Activated CD8-positive, alpha-beta T cell treated with anti-CD3 and anti-CD28 coated beads for 36 hours (primary cell): ENCODE measurements at regions not wholly inside any gene's neighbourhood (a gene's known extent, or its start where the extent isn't known, plus 50 kb on each side); places are given as distances from the start of the nearest gene placed in this dataset.

Source experiments
- ATAC-seq: fragments of 200-7000 bp; cut with Tn5 transposase; one replicate; pipeline ENCODE4 v1.10.0; 2021; ENCODE audit warnings: mild to moderate bottlenecking, moderate library complexity
- CTCF ChIA-PET: fragments of 350-600 bp; sonication (Branson Sonifier 250); formaldehyde crosslinking; loops from one replicate; lab custom pipeline; 2021; ENCODE audit warnings: antibody characterized with exemption; lab: Charles Lee
- POLR2A ChIA-PET: fragments of 350-600 bp; sonication (Branson Sonifier 250); formaldehyde crosslinking; loops from one replicate; lab custom pipeline; 2021; ENCODE audit warnings: antibody characterized with exemption; lab: Charles Lee
- DNase-seq: peaks from one replicate; pipeline ENCODE4 v3.0.0-alpha.2; 2020
- H3K27ac Mint-ChIP-seq: one replicate; pipeline ENCODE4 v1.8.0; 2021; ENCODE audit warnings: mild to moderate bottlenecking, mixed read lengths
- H3K27me3 Mint-ChIP-seq: one replicate; pipeline ENCODE4 v1.8.0; 2021; ENCODE audit warnings: mixed read lengths
- H3K36me3 Mint-ChIP-seq: one replicate; pipeline ENCODE4 v1.8.0; 2021; ENCODE audit warnings: low read depth, mixed read lengths
- H3K4me1 Mint-ChIP-seq: one replicate; pipeline ENCODE4 v1.8.0; 2021; ENCODE audit warnings: low read depth, mixed read lengths
- H3K4me3 Mint-ChIP-seq: one replicate; pipeline ENCODE4 v1.8.0; 2021; ENCODE audit warnings: mild to moderate bottlenecking, moderate library complexity, mixed read lengths
- H3K9me3 Mint-ChIP-seq: one replicate; pipeline ENCODE4 v1.8.0; 2021; ENCODE audit warnings: mixed read lengths
- intact Hi-C: fragments of 100-400 bp; cut with micrococcal nuclease; formaldehyde crosslinking; loops from one replicate; pipeline ENCODE4 v1.10.0; 2022
- TF ChIP-seq, protein P1 (sequence below): fragments of 200-600 bp; IDR thresholded peaks from one replicate; pipeline ENCODE4 v1.8.0; 2022; ENCODE audit warnings: antibody characterized with exemption, mild to moderate bottlenecking

DNA sequence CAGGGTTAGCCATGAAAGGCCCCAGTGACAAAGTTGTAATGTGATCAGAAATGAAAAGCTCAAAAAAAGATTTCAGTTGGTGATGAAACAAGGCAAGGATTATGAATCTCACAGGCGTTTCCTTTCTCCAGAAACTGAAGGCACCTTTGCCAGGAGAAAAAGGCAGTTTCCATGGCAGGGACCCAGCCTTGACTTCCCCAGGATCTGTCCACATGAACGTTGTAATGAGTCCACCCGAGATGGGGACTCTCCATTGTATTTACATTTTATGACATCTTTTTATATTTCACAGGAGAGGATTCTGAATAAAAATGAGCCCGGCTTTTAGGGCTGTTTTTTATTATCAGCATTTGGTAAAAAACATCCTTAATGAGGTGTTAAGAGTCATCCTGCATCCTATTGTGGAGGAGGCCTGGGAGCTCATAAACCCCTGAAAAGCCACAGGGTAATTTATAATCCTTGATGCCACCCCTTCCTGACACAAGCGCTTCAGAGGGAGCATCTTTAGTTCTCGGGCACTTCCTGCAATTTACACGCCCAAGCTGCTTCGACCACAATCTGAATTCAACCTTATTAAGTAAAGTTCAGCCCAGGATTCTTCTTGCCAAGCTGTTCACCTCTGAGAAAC, 74.1 kb upstream of the SALL4 start:
- ATAC-seq (no peak), DNase-seq (no peak)
- intact Hi-C loops = no loop called here
- TF ChIP-seq, protein P1, sequence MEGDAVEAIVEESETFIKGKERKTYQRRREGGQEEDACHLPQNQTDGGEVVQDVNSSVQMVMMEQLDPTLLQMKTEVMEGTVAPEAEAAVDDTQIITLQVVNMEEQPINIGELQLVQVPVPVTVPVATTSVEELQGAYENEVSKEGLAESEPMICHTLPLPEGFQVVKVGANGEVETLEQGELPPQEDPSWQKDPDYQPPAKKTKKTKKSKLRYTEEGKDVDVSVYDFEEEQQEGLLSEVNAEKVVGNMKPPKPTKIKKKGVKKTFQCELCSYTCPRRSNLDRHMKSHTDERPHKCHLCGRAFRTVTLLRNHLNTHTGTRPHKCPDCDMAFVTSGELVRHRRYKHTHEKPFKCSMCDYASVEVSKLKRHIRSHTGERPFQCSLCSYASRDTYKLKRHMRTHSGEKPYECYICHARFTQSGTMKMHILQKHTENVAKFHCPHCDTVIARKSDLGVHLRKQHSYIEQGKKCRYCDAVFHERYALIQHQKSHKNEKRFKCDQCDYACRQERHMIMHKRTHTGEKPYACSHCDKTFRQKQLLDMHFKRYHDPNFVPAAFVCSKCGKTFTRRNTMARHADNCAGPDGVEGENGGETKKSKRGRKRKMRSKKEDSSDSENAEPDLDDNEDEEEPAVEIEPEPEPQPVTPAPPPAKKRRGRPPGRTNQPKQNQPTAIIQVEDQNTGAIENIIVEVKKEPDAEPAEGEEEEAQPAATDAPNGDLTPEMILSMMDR = no peak
- H3K36me3 Mint-ChIP-seq = no peaks in the 10 kb centered on the region
- no peaks in the 10 kb centered on the region for H3K4me1 Mint-ChIP-seq
- no peaks in the 10 kb centered on the region for H3K9me3 Mint-ChIP-seq
- H3K27me3 Mint-ChIP-seq = peaks cover 2% of the 10 kb centered on the region
- H3K4me3 Mint-ChIP-seq = no peak overlapping the region
- CTCF ChIA-PET = no interaction called here
- H3K27ac Mint-ChIP-seq = no peak overlapping the region
- POLR2A ChIA-PET = interaction anchor here (0.8 kb wide), 1 partner anchor 77 kb away, joined by 3 read pairs; no protein-coding TSS in a partner anchor

DNA sequence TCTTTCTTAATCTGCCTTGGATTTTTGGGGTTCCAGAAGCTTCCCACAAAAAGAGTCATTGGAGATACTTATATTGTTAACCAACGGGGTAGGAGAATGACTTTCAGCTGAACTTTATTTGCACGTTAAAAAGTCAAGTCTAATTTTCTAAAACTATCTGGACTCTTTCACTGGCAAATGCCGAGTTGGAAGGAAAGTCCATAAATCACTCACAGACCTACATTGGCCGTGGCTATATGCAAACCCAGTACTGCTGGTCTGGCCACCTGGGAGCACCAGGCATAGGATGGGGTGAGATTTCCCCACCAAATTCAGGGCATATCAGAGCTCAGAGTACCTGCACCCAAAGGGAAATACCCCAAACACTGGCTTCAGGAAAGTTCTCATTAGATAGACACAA, 71.3 kb upstream of the SALL4 start:
- no peaks in the 10 kb centered on the region for H3K4me1 Mint-ChIP-seq
- ChIA-PET POLR2A (no interaction called here), CTCF (no interaction called here)
- no peak overlapping the region for H3K27ac Mint-ChIP-seq
- TF ChIP-seq, protein P1 = no peak
- no peak overlapping the region for H3K4me3 Mint-ChIP-seq
- H3K27me3 Mint-ChIP-seq = peaks cover 2% of the 10 kb centered on the region
- ATAC-seq (no peak), DNase-seq (no peak)
- no peaks in the 10 kb centered on the region for H3K9me3 Mint-ChIP-seq
- intact Hi-C loops = no loop called here
- no peaks in the 10 kb centered on the region for H3K36me3 Mint-ChIP-seq

DNA sequence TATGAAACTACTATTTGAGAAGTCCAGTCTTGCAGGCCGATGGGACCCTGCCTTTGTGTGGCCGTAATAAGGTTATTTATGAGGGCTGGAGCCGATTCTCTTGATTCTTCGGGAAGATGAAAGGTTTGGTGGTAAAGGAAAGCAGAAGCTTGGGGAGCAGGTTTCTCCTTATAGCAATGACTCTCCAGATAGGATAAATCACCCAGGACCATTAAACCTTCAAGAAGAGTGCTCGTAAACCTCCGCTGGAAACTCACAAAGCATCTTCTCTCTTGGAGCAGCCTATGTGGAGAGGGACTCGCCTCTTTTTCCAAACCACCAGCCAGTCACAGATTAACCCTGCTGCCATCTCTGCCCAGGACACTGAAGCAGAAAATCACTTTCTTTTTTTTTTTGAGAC, 69.6 kb upstream of the SALL4 start:
- TF ChIP-seq, protein P1 = no peak
- Mint-ChIP-seq H3K4me3 (no peak overlapping the region), H3K27ac (no peak overlapping the region), H3K9me3 (no peaks in the 10 kb centered on the region), H3K27me3 (peaks cover 2% of the 10 kb centered on the region), H3K36me3 (no peaks in the 10 kb centered on the region), H3K4me1 (no peaks in the 10 kb centered on the region)
- intact Hi-C loops = no loop called here
- POLR2A ChIA-PET = no interaction called here
- CTCF ChIA-PET = no interaction called here
- no peak for ATAC-seq
- no peak for DNase-seq

DNA sequence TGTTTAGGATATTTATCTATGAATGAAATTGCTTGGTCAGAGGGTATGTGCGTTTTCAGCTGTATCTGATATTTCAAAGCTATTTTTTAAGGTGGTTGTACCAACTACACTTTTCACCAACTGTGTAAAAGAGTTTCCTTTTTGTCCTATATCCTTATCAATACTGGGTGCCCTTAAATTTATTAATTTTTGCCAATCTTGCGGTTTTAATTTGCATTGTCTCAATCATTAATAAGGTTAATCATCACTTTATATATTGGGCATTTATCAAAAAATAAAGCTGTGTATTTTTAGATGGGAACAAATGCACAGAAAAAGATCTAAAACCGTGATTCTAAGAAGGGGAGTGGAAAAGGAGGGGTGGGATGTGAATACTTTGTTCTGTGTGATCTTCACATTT, 66.7 kb upstream of the SALL4 start:
- H3K27me3 Mint-ChIP-seq = peaks cover 5% of the 10 kb centered on the region
- H3K27ac Mint-ChIP-seq = no peak overlapping the region

DNA sequence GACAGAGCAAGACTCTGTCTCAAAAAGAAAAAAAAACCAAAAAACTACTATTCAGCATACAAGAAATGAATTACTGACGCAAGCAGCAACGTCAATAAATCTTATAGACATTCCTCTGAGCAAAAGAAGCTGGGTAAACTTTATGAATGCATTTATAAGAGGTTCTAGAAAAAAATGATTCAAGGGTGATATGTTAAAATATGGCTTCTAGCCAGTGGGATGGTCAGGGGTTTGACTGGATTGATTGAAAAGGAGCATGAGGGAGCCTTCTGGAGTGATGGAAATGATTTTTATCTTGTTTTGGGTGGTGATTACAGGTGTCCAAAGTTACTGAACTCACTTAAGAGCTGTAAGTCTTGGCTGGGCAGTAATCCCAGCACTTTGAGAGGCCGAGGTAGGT, 64.9 kb upstream of the SALL4 start:
- ATAC-seq = no peak
- Mint-ChIP-seq H3K27me3 (peaks cover 5% of the 10 kb centered on the region), H3K4me1 (no peaks in the 10 kb centered on the region), H3K27ac (no peak overlapping the region), H3K9me3 (no peaks in the 10 kb centered on the region), H3K4me3 (no peak overlapping the region), H3K36me3 (no peaks in the 10 kb centered on the region)
- POLR2A ChIA-PET = no interaction called here
- intact Hi-C loops = no loop called here
- CTCF ChIA-PET = no interaction called here
- TF ChIP-seq, protein P1 = no peak
- no peak for DNase-seq

More for the DNA sequence above, 66.7 kb upstream of the SALL4 start:
- DNase-seq (no peak), ATAC-seq (no peak)
- intact Hi-C loops = no loop called here
- Mint-ChIP-seq H3K4me1 (no peaks in the 10 kb centered on the region), H3K36me3 (no peaks in the 10 kb centered on the region), H3K9me3 (no peaks in the 10 kb centered on the region), H3K4me3 (no peak overlapping the region)
- CTCF ChIA-PET = interaction anchor here (1.2 kb wide), 1 partner anchor 12 kb away, joined by 3 read pairs; no protein-coding TSS in a partner anchor
- TF ChIP-seq, protein P1 = no peak
- POLR2A ChIA-PET = interaction anchor here (0.7 kb wide), 1 partner anchor 577 kb away, joined by 3 read pairs; no protein-coding TSS in a partner anchor
